ENCODE measurements at regions not wholly inside any gene's neighbourhood (a gene's known extent, or its start where the extent isn't known, plus 50 kb on each side); places are given as distances from the start of the nearest gene placed in this dataset.

DNA sequence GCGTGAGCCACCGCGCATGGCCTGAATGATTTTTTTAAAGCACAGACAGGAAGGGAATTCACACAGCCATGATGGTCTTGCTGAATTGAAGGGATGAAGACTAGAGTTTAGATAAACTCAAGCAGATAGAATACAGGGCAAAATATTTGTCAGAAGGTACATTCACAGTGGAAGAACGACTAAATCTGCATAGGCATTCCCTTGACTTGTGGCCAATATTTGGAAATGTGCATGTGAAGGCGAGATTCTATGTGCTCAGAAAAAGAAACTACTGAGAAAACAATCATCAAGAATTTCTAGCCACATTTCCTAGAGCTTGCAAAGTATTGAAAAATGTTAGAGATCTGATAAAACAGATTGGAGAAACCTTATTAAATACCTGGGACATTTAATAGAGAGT is 1166.2 kb downstream of the DNAJB9 start:
- H3K27ac ChIP-seq (ENCODE audit: low read length) = no peak overlapping the region
- H3K9me3 ChIP-seq (replicated peaks; ENCODE audit: insufficient read depth, low read length) = no peaks in the 10 kb centered on the region
- TF ChIP-seq EZH2 (optimal IDR thresholded peaks at IDR 0.05; ENCODE audit: low read depth, low read length) (no peak), EZH2phosphoT487 (IDR thresholded peaks at IDR 0.05; ENCODE audit: low read length) (no peak)
- TF ChIP-seq, protein P1, sequence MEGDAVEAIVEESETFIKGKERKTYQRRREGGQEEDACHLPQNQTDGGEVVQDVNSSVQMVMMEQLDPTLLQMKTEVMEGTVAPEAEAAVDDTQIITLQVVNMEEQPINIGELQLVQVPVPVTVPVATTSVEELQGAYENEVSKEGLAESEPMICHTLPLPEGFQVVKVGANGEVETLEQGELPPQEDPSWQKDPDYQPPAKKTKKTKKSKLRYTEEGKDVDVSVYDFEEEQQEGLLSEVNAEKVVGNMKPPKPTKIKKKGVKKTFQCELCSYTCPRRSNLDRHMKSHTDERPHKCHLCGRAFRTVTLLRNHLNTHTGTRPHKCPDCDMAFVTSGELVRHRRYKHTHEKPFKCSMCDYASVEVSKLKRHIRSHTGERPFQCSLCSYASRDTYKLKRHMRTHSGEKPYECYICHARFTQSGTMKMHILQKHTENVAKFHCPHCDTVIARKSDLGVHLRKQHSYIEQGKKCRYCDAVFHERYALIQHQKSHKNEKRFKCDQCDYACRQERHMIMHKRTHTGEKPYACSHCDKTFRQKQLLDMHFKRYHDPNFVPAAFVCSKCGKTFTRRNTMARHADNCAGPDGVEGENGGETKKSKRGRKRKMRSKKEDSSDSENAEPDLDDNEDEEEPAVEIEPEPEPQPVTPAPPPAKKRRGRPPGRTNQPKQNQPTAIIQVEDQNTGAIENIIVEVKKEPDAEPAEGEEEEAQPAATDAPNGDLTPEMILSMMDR (IDR thresholded peaks at IDR 0.05; ENCODE audit: low read length) = no peak
- no peak overlapping the region for H2AFZ ChIP-seq (ENCODE audit: low read length)
- no peaks in the 10 kb centered on the region for H4K20me1 ChIP-seq (ENCODE audit: insufficient read depth, low read length)
- no peak overlapping the region for H3K4me2 ChIP-seq (ENCODE audit: low read depth, low read length)
- H3K9ac ChIP-seq (ENCODE audit: low read length) = no peak overlapping the region
- no peaks in the 10 kb centered on the region for H3F3A ChIP-seq (ENCODE audit: insufficient read depth, low read length)
- no peaks in the 10 kb centered on the region for H3K36me3 ChIP-seq (replicated peaks; ENCODE audit: insufficient read depth, low read length)
- H3K4me1 ChIP-seq (ENCODE audit: low read length) = no peaks in the 10 kb centered on the region
- no peak overlapping the region for H3K4me3 ChIP-seq (ENCODE audit: low read length)
- DNase-seq = no peak
- H3K79me2 ChIP-seq (ENCODE audit: low read length) = no peaks in the 10 kb centered on the region
- no peaks in the 10 kb centered on the region for H3K9me2 ChIP-seq (replicated peaks; ENCODE audit: insufficient read depth, low read length)
- H3K27me3 ChIP-seq (replicated peaks; ENCODE audit: insufficient read depth, low read length) = no peaks in the 10 kb centered on the region

DNA sequence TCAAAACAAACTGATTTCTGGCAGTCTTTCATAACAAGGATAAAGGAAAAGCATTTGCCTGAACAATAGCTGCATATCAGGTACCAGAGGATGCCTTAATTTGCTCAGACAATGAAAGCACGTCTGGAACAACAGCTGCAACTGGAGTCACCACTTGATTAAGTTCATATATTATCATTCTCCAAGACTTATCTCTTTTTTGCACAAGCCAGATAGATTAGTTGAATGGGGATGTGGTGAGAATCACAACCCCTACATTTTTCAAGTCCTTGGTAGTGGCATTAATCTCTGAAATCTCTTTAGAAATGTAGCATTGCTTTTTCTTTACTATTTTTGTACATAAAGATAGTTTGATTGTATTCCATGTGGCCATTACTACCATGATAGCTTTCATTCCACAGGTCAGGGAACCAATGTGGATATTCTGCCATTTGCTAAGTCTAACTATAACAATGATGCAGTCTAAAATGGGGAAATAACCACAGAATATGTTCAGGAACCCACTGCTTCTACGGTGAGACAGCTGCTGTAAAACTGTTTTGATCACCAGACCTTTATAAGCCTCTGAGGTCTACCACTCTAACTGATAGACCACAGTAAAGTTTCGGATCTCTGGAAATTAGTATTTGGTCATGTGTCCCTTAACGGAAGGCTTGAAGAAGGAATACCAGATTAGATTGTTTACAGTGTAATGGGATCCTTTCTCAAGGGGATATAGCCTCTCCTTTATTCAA is 1176.2 kb downstream of the DNAJB9 start:
- no peaks in the 10 kb centered on the region for H3F3A ChIP-seq (ENCODE audit: insufficient read depth, low read length)
- no peaks in the 10 kb centered on the region for H3K9me3 ChIP-seq (replicated peaks; ENCODE audit: insufficient read depth, low read length)
- no peaks in the 10 kb centered on the region for H3K36me3 ChIP-seq (replicated peaks; ENCODE audit: insufficient read depth, low read length)
- no peak overlapping the region for H2AFZ ChIP-seq (ENCODE audit: low read length)
- no peak overlapping the region for H3K27ac ChIP-seq (ENCODE audit: low read length)
- H3K9ac ChIP-seq (ENCODE audit: low read length) = no peak overlapping the region
- DNase-seq = no peak
- TF ChIP-seq EZH2 (optimal IDR thresholded peaks at IDR 0.05; ENCODE audit: low read depth, low read length) = no peak
- no peak for TF ChIP-seq EZH2phosphoT487 (IDR thresholded peaks at IDR 0.05; ENCODE audit: low read length)
- no peaks in the 10 kb centered on the region for H3K9me2 ChIP-seq (replicated peaks; ENCODE audit: insufficient read depth, low read length)
- H4K20me1 ChIP-seq (ENCODE audit: insufficient read depth, low read length) = no peaks in the 10 kb centered on the region
- no peaks in the 10 kb centered on the region for H3K4me1 ChIP-seq (ENCODE audit: low read length)
- H3K4me3 ChIP-seq (ENCODE audit: low read length) = no peak overlapping the region
- H3K27me3 ChIP-seq (replicated peaks; ENCODE audit: insufficient read depth, low read length) = no peaks in the 10 kb centered on the region
- H3K4me2 ChIP-seq (ENCODE audit: low read depth, low read length) = no peak overlapping the region
- no peaks in the 10 kb centered on the region for H3K79me2 ChIP-seq (ENCODE audit: low read length)

DNA sequence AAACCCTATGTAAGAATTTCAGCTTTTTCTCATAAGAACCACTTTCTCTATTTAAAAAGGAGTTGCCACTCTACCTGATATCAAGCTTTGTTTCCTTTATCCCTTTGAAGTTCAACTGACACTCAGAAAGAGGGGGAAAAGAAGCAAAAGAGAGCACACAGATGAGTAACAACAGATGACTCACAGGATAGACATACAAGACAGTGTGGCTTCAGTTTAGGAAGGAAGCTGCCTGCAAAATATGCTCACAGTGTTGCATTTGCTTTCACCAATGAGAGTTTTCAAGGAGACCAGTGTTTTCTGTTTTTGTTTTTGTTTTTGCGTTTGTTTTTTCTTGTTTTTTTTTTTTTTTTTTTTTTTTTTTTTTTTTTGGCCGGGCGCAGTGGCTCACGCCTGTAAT is 1181.6 kb downstream of the DNAJB9 start:
- Histone ChIP-seq H3K9ac (ENCODE audit: low read length) (no peak overlapping the region), H3K27ac (ENCODE audit: low read length) (no peak overlapping the region), H3K9me2 (replicated peaks; ENCODE audit: insufficient read depth, low read length) (no peaks in the 10 kb centered on the region), H3K4me1 (ENCODE audit: low read length) (no peaks in the 10 kb centered on the region), H3K9me3 (replicated peaks; ENCODE audit: insufficient read depth, low read length) (no peaks in the 10 kb centered on the region), H4K20me1 (ENCODE audit: insufficient read depth, low read length) (no peaks in the 10 kb centered on the region), H3F3A (ENCODE audit: insufficient read depth, low read length) (no peaks in the 10 kb centered on the region), H2AFZ (ENCODE audit: low read length) (no peak overlapping the region), H3K36me3 (replicated peaks; ENCODE audit: insufficient read depth, low read length) (no peaks in the 10 kb centered on the region), H3K4me3 (ENCODE audit: low read length) (no peak overlapping the region), H3K27me3 (replicated peaks; ENCODE audit: insufficient read depth, low read length) (no peaks in the 10 kb centered on the region), H3K79me2 (ENCODE audit: low read length) (no peaks in the 10 kb centered on the region), H3K4me2 (ENCODE audit: low read depth, low read length) (no peak overlapping the region)
- no peak for DNase-seq
- no peak for TF ChIP-seq EZH2 (optimal IDR thresholded peaks at IDR 0.05; ENCODE audit: low read depth, low read length)
- TF ChIP-seq, protein P1 (IDR thresholded peaks at IDR 0.05; ENCODE audit: low read length) = no peak
- TF ChIP-seq EZH2phosphoT487 (IDR thresholded peaks at IDR 0.05; ENCODE audit: low read length) = no peak

DNA sequence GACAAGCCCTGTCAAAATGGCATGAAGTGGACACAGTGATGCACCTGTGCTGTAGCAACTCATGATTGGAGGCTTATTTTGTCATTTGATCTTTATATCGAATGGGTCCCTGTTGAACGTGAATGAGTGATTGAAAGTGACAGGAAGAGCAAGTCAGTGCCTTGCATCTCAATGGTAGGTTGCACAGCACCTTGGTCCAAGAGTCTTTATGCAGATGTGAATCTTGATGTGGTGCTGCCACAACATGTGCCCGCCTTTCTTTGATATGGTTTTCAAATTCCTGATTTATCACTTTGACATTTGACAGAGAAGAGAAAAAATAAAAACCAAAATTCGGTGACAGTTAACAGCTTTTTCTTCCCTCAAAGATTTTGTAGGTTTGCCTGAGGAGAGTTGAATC is 1182.4 kb downstream of the DNAJB9 start:
- Histone ChIP-seq H3K36me3 (replicated peaks; ENCODE audit: insufficient read depth, low read length) (no peaks in the 10 kb centered on the region), H3K79me2 (ENCODE audit: low read length) (no peaks in the 10 kb centered on the region), H3K9ac (ENCODE audit: low read length) (no peak overlapping the region), H3K4me2 (ENCODE audit: low read depth, low read length) (no peak overlapping the region), H4K20me1 (ENCODE audit: insufficient read depth, low read length) (no peaks in the 10 kb centered on the region), H3K9me2 (replicated peaks; ENCODE audit: insufficient read depth, low read length) (no peaks in the 10 kb centered on the region), H3F3A (ENCODE audit: insufficient read depth, low read length) (no peaks in the 10 kb centered on the region), H3K9me3 (replicated peaks; ENCODE audit: insufficient read depth, low read length) (no peaks in the 10 kb centered on the region), H3K4me1 (ENCODE audit: low read length) (no peaks in the 10 kb centered on the region), H3K27me3 (replicated peaks; ENCODE audit: insufficient read depth, low read length) (no peaks in the 10 kb centered on the region), H2AFZ (ENCODE audit: low read length) (no peak overlapping the region), H3K27ac (ENCODE audit: low read length) (no peak overlapping the region), H3K4me3 (ENCODE audit: low read length) (no peak overlapping the region)
- TF ChIP-seq, protein P1 (IDR thresholded peaks at IDR 0.05; ENCODE audit: low read length) = no peak
- TF ChIP-seq EZH2phosphoT487 (IDR thresholded peaks at IDR 0.05; ENCODE audit: low read length) (no peak), EZH2 (optimal IDR thresholded peaks at IDR 0.05; ENCODE audit: low read depth, low read length) (no peak)
- DNase-seq = no peak

Data from MM.1S (cell line).